GM15510 (cell line): ENCODE measurements at regions not wholly inside any gene's neighbourhood (a gene's known extent, or its start where the extent isn't known, plus 50 kb on each side); places are given as distances from the start of the nearest gene placed in this dataset.

Source experiments
- POLR2A ChIP-seq: IDR thresholded peaks from 3 replicates; pipeline ENCODE4 v1.6.1; 2011; ENCODE audit warnings: borderline replicate concordance; ENCODE audit not compliant: insufficient read length; ENCODE audit errors: extremely low read depth

DNA sequence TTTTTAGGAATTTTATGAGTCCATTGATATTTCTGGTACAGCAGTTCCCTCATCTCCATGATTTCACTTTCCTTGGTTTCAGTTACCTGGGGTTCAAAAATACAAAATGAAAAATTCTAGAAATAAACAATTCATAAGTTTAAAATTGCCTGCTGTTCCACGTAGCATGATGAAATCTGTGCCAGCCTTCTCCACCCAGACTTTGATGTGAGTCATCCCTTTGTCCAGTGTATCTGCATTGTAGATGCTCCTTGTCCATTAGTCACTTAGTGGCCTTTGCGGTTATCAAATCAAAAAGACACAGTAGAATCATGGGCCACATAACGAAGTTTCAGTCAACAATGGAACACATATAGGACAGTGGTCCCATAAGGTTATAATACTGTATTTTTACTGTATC is 286.9 kb downstream of the PTEN start:
- TF ChIP-seq POLR2A = no peak

DNA sequence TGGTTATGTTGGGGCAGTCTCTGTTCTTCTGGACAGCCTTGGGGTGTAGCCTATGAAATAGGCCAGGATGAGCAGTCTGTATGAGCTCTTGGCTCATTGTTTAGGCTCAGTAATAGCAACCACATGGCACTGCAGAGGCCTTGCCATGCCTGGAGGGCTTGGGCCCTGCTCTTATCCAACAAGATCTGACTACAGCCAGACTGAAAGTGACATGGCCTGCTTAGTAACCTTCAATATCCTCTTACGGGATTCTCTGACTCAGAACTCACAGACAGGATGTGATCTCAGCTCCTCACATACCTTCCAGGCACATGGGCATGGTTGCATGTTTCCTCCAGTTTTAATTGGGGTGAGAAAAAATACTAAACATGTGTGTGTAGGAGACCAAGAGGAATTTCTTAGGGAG is 289.3 kb downstream of the PTEN start:
- no peak for TF ChIP-seq POLR2A

DNA sequence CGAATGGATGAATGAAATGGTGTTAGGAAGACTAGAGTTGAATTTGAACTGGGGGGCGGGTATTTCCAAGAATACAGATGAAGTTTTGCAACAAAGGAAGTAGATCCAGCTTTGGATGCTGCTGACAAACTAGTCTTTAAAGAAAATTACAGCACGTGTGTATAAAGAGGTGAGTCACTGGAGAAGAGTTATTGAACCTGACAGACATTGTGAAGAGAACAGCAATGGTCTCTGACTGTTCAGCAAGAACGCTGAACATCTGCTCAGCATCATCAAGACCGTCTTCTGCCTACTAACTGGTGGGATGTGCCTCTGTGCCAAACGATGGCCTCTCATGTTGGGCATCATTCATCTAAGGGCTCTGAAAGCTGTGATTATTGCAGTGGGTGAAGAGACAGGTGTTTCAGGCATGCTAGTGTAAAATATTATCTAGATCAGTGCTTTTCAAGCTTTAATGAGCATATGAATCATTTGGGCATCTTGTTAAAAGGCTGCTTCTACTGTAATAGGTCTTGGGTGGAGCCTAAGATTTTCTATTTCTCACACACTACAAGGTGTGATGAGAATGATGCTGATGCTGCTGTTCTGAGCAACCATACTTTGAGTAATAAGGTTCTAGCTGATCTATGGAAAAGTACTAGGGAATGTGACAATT is 291.3 kb downstream of the PTEN start:
- TF ChIP-seq POLR2A = no peak

DNA sequence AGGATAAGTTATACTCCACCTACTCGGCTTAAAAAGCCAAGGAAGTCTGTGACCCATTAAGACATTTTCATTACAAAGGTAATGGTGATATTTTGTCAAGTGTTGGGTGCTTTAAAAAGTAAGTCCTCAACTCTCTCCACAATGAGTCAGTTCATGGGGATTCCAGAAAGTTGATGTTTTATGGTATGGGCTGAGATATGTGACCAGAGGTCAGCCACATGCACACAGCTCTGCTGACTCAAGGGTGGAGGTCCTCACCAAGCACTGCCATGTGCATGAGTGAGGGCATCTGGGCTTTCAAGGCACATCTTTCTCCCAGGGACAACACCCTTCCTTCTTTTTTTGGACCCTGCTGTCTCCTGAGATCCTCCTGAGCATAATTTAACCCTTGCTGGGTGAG is 292.9 kb downstream of the PTEN start:
- no peak for TF ChIP-seq POLR2A

DNA sequence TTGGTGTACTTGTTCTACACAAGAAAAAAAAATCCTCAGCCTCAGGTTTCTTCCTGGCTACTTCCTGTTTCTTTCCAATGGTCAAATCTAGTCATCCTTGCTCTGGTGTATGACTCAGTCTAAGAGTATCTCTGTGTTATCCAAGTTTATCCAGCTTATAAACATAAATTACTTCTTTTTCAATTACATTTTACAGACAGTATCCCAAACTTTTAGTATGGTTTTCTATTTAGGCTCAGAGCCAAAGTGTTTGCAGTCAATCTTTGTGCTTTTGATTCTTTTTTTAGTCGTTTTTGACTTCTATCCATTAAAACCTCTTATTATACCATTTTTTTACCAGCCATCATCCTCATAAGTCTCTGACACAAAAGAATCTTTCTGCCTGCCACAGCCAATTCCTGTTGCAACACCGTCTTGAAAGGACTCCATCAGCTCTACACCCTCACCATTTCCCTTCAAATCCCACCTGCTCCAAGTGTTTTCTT is 294.6 kb downstream of the PTEN start:
- TF ChIP-seq POLR2A = no peak

DNA sequence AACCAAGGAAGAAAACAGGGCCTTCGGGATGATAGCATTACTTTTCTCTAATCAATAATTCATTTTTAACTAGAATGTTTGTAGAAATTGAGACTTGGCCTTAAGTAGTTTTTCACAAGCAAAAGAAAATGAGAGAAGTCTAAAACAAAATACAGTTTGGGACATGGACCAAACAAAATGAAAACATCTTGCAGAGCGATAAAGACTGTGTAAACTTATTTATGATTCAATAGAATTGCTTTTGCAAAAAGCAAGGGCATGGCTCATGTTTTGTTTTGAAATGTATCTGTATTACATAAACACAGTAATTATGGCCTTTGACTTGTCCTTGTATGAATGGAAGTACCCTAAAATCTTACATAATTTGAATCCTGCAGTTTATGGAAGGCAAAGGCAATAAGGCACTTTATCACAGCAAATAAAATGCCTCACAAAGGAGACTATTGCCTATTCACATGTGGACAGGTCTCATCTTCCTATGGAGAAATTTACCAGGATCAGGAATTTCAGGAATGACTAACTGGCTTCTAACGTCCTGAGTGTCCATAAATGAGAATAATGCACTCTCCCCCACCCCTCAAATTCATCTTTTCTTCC is 295.2 kb downstream of the PTEN start:
- TF ChIP-seq POLR2A = no peak

DNA sequence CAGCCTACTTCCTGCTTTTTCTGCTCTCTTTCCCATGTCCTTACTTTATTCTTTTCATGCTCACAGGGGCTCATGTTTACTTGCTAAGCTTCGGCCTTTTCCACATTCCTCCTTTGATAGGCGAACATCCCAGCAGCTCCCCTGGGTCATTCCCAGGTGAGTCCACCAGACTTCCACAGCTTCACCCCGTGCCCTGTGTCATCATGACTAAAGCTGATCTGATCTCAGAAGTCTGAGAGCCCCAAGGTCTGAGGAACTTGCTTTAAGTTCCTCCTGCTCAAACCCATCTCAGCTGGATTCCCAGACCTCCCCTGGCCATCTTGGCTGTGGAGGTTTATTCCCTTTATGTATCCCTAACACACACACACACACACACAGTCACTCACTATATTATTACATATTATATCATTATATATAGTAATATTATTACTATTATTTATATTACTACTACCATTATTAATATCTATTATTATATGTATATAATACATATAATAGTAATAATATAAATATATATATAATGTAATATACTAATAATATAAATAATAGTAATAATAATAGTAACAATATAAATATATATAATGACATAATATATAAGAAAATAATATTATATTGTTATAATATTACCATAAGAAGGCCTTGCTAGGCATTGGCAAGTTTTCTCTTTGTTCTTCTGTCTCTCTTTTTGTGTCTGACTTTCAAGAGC is 295.9 kb downstream of the PTEN start:
- no peak for TF ChIP-seq POLR2A

DNA sequence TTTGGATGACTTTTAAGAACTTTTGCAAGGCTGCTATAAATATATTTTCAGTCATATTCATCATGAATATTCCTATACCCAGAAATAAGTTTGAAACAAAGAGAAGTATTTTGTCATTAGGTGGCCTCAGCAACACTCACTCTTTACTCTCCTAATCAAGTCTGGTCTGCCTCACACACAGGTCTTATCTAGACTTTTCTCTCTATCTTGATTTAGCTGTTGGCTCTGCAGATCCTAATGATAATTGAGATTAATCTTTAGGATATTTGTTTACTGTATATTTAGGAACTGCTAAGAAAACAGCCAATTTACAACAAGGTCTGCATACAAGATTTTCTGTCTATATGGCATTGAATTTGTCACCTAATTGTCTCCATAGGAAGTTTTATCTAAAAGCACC is 297.6 kb downstream of the PTEN start:
- TF ChIP-seq POLR2A = no peak

DNA sequence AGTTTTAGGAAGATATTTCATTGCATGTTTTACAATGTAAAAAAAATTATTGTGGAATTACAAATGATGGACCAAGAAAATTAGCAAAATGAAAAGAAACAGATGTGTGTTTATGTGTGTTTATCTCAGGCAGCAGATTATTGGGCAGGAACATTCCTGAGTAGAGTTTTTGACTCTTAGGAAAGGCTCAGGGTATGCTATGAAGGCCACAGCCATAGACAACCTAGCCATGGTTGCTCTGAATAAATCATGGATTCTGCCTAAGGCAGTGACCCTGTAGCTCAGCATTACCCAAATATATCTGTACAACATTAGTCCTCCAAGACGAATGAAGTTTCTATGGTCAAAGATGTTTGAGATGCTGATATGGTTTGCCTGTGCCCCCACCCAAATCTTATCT is 298.3 kb downstream of the PTEN start:
- TF ChIP-seq POLR2A = no peak

DNA sequence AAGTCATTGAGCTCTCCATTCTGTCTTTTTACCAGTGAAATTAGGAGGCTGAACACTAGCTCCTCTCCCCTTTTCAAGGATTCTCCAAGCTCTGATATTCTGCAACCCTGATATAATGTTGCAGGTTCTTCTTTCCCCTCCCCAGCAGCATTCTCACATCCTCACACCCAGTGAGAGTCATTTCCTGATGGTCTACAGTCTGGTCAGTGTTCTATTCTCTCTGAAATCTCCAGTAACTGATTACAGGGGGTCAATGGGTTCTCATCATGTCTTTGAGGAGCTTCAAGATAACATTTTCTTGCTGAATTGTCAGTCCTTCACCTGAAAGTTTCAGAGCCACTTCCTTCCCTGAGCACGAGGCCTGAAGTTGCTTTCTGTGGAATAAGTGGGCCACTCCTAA is 299.4 kb downstream of the PTEN start:
- TF ChIP-seq POLR2A = no peak

DNA sequence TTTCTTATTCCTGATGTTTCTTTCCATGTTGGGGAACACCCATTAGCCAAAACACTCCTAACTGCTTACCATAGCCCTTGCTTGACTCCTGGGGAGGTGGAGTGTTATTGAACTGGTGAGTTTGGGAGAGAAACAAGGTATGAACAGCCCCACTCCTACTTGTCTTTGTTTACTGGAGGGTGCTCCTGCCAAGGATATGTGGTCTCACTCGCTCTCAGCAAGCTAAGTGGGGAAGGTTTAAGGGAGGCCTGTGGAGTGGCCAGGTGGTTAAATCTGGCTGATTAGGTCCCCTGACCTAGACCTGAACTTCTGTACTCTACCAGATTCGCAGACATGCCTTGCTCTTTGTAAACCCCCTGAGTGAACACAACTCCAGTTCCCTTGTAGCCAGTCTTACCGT is 300.1 kb downstream of the PTEN start:
- no peak for TF ChIP-seq POLR2A

DNA sequence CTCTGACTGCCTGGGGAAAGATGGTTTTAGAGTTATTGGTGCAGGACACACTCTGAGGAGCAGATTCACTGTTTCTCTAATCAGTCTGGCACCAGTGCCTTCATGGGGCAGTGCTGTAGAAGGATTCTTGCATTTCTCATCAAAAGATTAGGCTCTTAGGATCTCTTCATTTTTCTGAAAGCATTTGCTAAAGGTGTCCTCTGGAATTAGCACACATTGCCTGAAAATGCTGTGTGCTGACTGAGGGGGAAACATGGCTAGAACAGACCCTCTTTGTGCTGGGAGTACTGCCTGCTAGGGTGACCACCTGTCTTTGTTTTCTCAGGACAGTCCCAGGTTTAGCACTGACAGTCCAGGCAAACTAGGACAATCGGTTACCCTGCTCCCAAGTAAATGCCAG is 301.0 kb downstream of the PTEN start:
- TF ChIP-seq POLR2A = no peak

DNA sequence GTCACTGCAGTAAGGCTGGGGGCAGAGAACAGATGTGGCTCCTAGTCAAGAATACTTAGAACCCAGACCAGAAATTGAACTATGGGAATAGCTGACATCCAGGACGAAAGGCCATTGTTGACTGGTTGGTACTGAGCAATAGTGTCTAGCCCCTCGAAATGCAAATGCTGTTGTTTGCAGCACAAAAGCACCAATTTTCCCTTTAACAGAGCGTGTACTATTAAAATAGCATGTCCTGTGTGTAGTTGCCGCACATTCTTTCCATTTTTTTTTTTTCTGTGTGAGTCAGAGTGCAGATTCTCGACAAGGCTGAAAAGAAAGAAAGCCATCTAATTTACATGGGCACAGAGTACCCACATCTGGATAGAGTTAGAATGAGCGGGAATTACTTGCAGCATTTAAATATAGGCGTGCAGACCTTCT is 302.4 kb downstream of the PTEN start:
- TF ChIP-seq POLR2A = no peak

DNA sequence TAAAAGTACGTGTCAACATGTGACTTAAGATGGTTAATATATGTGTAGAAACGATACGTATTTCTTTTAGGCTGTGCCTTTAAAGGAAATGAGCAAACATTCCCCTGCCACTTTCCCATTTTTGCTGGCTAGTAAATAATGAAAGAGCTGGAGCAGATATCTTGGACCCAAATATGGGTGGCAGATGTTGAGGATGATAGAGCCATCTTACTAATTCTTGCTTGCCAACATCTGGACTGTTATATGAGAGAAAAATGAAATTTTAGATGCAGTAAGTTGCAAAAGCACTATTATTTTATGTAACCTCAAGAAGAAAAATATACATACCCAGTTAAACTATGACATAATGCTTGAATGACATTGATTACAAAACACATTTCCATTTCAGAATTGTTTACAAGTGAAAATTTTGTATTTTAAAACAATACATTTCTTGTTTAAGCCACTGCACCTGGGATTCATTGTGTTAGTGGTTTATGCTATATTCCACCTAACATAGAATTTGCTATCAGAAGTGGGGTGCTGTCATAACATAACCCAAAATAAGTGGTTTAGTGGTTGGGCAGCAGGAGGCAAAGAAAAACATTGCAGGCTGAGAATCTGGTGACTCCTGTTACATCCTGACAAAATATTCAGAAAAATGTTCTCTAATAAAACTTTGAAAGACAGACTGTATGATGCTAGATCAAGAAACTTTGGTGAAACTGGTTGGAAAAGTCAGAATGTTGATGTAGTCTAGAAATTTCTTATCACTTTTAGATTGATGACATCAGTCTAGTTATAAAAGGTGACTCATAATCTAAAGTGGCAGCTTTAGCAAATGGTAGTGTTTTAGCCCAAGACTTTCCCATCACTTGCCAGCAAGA is 305.0 kb downstream of the PTEN start:
- TF ChIP-seq POLR2A = no peak

DNA sequence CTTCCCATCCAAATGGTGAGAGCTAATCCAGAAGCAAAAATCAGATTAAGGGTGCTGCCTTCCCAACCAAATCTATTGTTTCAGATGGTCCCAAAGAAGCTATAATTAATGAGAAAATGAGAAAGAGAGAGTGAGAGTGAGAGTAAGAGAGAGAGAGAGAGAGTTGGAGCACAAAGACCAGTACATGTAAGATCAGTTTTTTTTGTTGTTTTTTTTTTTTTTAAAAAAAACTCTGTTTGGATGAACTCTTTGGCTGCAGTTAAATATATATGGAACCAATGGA is 305.6 kb downstream of the PTEN start:
- TF ChIP-seq POLR2A = no peak

DNA sequence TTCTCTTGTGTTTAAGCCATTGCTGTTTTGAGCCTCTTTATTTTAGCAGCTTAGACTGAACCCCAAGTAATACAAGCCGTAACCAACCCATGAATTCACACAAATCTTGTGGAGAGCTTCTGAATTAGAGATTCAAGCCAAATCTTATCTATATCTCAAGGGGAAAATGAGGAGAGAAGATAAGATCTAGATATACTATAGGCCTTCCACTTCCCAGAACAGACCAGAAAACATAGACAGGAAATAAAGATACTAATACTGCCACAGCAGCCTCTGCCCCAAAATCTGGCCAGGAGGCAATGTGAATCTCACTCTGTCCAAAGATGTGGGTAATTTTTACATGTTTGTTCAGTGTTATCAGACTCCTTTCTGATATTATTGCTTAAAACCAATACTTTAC is 307.2 kb downstream of the PTEN start:
- no peak for TF ChIP-seq POLR2A

DNA sequence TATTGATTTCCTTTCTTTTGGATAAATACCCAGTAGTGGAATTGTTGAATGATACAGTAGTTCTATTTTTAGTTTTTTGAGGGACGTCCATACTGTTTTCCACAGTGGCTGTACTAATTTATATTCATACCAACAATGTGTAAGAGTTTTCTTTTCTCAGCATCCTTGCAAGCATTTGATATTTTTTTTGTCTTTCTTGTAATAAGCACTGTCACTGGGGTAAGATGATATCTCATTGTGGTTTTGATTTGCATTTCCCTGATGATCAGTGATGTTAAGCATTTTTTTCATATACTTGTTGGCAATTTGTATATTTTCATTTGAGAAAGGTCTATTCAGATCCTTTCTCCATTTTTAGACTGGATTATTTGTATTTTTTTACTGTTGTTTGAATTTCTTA is 308.7 kb downstream of the PTEN start:
- TF ChIP-seq POLR2A = no peak
